Erythroblast (primary cell): ENCODE measurements at regions not wholly inside any gene's neighbourhood (a gene's known extent, or its start where the extent isn't known, plus 50 kb on each side); places are given as distances from the start of the nearest gene placed in this dataset.
"Not testable (repeated sequence)": the region's sequence is repeated elsewhere in the genome, so short reads cannot be mapped to it uniquely, and the experiment has no call there.

Source experiments
- GATA1 ChIP-seq: IDR thresholded peaks from 2 replicates; pipeline ENCODE4 v1.6.1; 2011; ENCODE audit warnings: low read depth, mild to moderate bottlenecking, control low read depth, low read length, moderate library complexity
- POLR2A ChIP-seq: IDR thresholded peaks from 2 replicates; pipeline ENCODE4 v1.6.1; 2011; ENCODE audit warnings: mild to moderate bottlenecking, low read length

GRCh38 chr14:106257569-106257994 lies 731.2 kb downstream of the TMEM121 start:
- not testable (repeated sequence) for TF ChIP-seq POLR2A, GATA1
